Stromal cell of bone marrow (primary cell): ENCODE measurements at regions not wholly inside any gene's neighbourhood (a gene's known extent, or its start where the extent isn't known, plus 50 kb on each side); places are given as distances from the start of the nearest gene placed in this dataset.

Source experiments
- DNase-seq: peaks from one replicate; pipeline ENCODE4 v3.0.0-alpha.2; 2012; ENCODE audit warnings: low read depth

GRCh38 chr2:62302631-62303435, 106.9 kb downstream of the B3GNT2 start:
- DNase-seq: no peak

DNA sequence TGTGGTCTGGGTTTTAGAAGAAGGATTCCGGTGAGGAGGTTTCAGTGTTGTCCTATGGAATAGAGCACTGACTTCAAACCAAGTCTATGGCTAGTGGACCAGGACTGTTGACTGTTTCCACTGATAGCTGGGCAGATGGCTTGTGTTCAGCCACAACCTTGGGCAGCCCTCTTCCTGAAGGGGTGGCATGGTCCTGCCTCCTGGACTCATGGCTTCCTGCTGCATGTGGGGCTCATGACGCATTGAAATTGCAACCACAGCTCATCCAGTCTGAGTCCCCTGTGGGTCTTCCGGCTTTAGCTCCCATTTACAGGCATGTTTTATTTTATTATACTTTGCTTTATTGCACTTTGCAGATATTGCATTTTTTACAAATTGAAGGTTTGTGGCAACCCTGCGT, 105.0 kb downstream of the B3GNT2 start:
- no peak for DNase-seq

DNA sequence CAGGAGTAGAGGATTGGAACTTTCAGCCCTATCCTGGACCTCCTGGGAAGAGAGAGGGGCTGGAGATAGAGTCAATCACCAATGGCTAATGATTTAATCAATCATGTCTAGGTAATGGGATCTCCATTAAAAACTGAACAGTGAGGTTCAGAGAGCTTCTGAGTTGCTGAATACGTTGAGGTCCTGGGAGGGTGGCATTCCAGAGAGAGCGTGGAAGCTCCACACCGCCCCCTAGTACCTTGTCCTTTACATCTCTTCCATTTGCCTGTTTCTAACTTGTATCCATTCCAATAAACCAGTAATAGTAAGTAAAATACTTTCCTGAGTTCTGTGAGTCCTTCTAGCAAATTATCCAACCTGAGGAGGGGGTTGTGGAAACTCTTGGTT, 101.7 kb downstream of the B3GNT2 start:
- DNase-seq: no peak

DNA sequence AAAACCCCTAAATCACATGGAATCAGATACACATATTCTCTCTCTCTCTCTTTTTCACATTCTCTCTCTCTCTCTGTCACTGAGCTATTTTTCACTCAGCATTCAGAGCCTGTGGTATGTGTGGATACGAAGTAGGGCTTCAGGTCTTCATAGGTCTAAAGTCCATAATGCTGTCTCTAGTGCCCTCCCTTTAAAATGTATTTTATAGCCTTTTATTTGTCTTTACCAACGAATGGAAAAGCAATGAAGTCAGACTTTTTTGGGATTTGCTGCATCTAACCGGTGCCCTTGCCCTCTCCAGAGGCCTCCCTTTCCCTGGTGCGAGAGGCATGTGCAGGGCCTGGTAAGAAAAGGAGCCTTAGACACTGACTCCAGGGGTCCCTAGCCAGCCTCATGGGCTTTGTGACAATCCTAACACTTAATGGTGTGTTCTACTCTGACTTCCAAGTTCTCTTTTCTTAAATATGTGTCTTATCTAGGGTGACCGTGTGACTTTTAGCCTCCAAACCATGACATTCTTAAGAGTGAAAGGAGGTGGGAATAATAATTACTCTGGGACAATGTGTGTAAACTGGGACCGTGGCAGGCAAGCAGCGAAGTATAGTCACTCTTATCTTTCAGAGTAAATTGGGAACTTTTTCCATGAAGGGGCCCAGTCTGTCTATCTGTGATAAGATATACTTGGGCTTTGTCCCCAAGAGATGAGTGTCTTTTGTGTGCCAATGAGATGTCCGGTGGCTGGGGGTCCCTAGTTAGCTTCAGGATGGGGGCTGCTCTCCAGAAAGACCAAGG, 101.1 kb downstream of the B3GNT2 start:
- DNase-seq: no peak

GRCh38 chr2:62296034-62296831, 100.3 kb downstream of the B3GNT2 start:
- no peak for DNase-seq

DNA sequence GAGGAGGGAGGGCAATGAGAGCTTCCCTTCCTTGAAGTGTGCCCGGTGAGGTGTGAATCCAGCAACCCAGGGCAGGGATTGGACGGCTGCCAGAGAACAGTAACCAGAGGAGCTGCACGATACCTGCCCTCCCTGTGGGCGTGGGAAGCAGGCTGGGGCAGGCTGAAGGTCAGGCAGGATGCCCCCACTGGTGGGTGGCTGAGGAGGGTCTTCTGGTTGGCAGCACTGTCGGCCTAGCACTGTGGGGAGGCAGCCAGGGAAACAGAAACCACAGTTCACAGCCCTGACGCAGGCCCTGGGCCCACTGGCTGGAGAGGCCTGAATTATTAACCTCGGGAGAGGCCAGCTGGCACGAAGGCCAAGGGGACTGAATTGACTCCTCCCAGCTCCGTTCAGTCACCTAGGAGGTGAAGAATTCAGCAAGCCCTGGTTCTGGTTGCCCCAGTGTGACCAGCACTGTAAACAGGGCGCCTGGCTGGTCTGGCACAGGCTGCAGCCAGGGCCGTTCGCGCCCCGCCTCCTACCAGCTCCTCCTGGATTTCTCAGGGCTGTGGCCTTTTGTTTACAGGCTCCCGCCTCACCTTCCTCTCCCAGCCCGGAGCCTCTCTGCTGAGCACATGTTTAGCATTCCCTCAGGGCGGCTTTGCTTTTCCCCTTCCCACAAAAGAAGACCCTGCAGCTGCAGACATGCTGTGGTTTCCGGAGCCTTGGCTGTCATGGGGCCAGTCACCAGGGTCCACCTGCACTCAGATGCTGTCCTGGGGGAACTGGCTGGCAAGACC, 97.8 kb downstream of the B3GNT2 start:
- no peak for DNase-seq

GRCh38 chr2:62293151-62293489, 97.2 kb downstream of the B3GNT2 start:
- DNase-seq: no peak

GRCh38 chr2:62292190-62292589, 96.3 kb downstream of the B3GNT2 start:
- DNase-seq: no peak

DNA sequence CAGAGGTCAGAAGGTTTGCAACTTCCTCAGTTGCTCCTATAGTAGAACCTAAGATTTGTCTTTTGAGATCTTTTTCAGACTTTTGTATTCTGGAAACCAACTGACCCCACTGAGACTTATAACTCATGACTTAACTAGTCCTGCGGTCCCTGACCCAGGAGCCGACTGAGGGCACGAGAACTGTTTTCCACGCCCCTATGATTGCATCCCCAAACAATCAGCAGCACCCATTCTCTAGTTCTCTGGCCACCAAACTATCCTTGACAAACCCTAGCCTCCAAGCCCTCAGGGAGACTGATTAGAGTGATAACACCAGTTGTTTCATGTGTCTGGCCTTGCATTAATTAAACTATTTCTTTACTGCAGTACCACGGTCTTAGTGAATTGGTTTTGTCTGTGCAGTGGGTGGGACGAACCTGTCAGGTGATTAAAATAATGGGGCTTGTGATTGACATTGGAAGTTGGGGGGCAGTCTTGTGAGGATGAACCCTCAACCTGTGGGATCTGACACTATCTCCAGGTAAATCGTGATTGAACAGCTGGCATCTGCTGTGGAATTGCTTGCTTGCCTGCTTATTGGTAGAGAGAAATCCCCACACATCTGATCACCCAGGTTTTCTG, 95.7 kb downstream of the B3GNT2 start:
- DNase-seq: no peak

- no peak for DNase-seq
These were observed 95.1 kb downstream of the B3GNT2 start for GRCh38 chr2:62291052-62291451.

DNA sequence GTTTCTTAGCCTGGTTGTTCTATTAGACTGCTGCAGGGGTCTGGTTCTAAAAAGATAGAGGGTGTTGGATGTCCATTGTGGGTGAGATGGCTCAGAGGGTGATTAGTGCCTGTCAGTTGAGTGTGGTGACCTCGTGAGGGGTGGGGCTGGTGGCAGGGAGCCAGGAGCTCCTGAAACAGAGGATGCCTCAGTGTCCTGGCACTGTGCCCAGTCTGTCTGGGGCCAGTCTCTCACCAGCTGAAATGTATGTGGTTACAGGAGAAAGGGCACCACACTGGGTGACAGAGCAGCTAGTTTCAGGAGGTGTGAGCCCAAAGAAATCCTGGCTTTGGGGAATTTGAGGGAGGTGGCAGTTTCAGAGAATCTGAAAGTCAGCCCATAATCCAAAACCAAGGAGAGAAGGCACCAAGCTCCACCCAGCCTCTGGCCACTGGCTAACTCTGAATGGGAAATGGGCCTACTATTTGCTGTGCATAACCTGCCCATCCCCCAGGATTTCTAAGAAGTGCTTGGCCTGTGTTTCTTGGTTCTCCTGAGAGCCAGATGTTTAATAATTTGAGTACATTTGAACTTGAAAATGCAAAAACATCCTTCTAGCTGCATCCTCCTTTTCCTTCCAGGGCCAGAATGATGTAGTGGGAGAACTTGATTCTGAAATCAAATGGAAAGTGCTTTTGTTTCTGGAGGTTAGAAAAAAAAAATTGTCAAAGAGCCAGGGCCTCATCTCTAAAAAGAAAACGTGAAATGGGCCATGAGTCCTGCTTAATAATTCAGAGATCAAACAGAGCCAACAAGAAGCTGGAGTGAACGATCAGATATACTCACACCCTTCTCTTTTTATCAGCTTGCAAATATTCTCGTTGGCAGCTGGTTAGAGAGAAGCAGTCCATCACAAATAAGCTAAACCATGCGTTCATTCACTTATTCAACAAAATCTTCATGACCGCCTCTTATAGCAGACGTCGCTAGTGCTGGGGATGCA, 92.3 kb downstream of the B3GNT2 start:
- DNase-seq: no peak

- DNase-seq: no peak
These were observed 91.4 kb downstream of the B3GNT2 start for GRCh38 chr2:62287282-62287681.

GRCh38 chr2:62286089-62286785, 90.3 kb downstream of the B3GNT2 start:
- no peak for DNase-seq

- DNase-seq: no peak
These were observed 89.1 kb downstream of the B3GNT2 start for GRCh38 chr2:62284980-62285379.

GRCh38 chr2:62284471-62284870, 88.6 kb downstream of the B3GNT2 start:
- DNase-seq: no peak

DNA sequence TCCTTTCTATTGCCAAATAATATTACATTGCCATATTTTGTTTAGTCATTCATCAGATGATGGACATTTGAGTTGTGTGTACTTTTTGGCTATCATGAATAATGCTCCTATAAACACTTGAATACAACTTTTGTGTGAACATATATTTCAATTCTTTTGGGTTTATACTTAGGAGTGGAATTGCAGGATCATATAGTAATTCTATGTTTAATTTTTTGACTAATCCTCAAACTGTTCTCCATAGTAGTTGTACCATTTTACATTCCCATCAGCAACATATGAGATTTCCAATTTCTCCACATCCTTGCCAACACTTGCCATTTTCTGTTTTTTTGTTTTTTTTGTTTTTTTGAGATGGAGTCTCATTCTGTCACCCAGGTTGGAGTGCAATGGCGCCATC, 87.2 kb downstream of the B3GNT2 start:
- no peak for DNase-seq

DNA sequence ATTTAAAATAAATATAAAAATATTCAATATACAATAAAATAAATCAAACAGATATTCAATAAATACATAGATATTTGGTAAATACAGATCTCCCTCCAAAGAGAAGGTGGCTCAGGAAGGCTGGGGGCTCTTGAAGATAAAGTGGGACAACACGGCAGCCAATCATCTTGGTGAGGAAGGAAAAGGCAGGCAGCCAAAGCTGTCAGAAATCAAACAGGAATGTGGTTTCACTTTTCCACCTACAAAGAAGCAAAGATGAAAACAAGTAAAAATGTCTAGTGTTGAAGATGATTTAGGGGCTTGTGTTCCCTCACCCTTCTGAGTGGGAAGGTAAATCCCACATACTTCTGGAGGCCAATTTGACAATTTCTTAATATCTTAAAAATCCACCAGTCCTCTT, 85.7 kb downstream of the B3GNT2 start:
- DNase-seq: no peak

DNA sequence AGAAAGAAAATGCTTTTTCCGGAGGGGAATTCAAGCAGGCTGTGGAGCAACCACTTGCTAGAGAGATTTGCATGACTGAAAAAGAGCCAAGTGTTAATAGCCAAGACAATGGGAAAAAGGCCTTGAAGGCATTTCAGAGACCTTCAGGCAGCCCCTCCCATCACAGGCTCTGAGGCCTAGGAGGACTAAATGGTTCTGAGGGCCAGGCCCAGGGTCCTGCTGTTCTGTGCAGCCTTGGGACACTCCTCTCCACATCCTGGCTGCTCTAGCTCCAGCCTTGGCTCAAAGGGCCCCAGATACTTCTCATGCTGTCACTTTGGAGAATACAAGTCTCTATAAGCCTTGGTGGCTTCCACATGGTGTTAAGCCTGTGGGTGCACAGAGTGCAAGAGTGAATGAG, 81.8 kb downstream of the B3GNT2 start:
- DNase-seq: no peak
